ENCODE measurements at regions not wholly inside any gene's neighbourhood (a gene's known extent, or its start where the extent isn't known, plus 50 kb on each side); places are given as distances from the start of the nearest gene placed in this dataset.

DNA sequence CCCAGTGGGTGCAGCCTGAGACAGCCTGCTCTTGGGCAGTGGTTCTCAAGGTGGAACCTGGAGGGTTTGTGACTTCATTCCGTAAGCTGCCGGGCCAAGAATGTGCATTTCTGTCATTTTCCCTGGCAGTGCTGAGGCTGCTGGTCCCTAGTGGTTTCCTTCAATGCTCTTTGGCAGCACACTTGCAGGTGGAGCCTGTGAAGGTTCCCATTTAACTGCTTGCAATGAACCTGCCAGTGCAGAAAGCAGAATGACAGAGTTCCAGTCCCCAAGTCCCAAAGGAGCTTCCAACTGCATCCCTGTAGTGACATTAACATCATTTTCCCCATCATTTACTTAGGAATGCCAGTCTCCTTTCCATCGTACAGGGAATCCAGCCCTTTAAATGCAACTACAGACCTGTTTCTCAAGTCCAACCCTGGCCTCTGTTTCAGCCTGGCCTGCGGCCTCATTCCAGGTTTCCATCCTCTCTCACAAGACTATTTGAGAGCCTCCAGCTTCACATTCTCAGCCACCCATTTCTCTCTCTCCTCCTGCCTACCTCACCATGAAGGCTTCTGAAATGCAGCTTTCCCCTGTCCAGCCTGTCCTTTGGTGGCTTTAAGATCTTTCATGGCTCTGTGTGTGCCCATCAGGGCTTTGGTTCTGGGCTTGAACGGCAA, 149.7 kb upstream of the GGTLC1 start:
- no peak for DNase-seq (ENCODE audit: low read depth)

DNA sequence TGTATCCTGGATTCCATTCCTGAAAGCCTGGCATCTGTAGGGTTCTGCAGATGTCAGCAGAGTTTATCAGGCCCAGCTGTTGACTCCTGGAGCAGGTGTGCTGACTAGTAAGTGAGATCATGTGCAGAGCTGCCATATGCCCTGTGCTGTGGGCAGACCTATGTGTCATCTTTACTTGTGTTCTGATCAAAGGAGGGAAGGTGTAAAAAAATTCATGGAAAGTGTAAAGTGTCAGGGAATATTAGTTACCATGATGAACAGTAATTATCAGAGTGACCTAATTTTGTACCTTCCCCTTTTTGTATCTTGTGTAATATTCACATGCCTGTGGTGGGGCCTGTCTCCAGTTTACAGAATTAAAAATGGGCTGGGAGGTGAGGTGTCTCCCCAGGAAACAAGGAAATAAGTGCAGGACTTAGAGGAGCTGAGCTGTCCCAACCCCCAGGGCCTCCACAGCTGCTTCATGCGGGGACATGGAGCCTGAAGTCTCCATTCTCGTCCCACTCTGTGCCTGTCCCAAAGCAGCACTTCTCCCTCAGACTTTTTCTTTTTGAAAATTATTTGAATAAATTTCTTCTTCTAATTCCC, 148.2 kb upstream of the GGTLC1 start:
- no peak for DNase-seq (ENCODE audit: low read depth)

DNA sequence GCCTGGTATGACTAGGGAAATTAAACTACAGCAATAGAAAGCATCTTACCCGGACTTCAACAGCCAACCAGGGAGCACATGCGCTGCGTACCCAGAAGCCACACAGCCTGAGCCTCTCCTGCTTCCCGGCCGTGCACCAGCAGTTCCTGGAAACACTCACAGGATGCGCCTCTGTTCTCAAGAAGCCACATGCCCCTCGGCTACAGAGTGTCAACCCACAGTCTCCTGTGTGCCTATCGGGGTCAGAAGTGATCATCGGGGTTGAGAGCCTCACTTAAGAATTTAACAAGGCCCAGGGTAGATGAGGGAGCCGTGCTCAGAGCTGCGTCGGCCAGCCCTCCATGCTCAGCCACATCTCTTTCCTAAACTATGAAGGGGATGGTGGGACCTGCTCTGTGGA, 147.2 kb upstream of the GGTLC1 start:
- DNase-seq (ENCODE audit: low read depth): no peak

DNA sequence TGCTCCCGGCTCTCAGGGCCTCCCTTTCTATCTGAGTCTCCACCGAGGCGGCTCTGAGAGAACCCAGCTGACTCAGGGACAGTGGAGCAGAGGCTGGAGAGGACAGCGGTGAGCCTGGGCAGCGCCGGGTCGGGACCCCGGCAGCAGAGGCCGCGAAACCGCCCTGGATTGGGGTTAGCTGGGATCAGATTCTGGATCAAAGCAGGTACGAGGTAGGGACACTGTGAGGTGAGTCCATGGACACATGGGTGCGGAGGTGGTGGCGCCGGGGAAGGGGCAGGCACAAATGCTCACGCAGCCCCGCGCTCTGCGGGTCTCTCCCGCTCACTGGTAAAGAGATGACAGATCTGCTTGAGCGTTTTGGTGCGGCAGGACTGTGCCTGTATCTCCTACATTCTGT, 146.4 kb upstream of the GGTLC1 start:
- DNase-seq (ENCODE audit: low read depth): no peak

GRCh38 chr20:24134284-24134683, 145.7 kb upstream of the GGTLC1 start:
- no peak for DNase-seq (ENCODE audit: low read depth)

- no peak for DNase-seq (ENCODE audit: low read depth)
Observed at GRCh38 chr20:24132246-24132645, 143.7 kb upstream of the GGTLC1 start.

DNA sequence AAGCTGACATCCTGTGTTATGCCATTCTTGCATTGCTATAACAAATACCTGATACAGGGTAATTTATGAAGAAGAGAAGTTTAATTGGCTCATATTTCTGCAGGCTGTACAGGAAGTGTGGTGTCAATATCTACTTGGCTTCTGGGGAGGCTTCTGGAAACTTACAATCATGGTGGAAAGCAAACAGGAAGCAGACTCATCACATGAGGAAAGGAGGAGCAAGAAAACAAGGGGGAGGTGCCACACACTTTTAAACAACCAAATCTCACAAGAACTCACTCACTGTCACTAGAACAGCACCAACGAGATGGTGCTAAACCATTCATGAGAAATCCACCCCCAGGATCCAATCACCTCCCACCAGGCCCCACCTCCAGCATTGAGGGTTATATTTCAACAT, 143.1 kb upstream of the GGTLC1 start:
- no peak for DNase-seq (ENCODE audit: low read depth)

GRCh38 chr20:24131281-24131680, 142.7 kb upstream of the GGTLC1 start:
- DNase-seq (ENCODE audit: low read depth): no peak

GRCh38 chr20:24129641-24130040, 141.1 kb upstream of the GGTLC1 start:
- DNase-seq (ENCODE audit: low read depth): no peak

- DNase-seq (ENCODE audit: low read depth): no peak
Observed at GRCh38 chr20:24124951-24125650, 136.5 kb upstream of the GGTLC1 start.

GRCh38 chr20:24124003-24124402, 135.4 kb upstream of the GGTLC1 start:
- DNase-seq (ENCODE audit: low read depth): no peak

GRCh38 chr20:24118441-24119175, 130.0 kb upstream of the GGTLC1 start:
- no peak for DNase-seq (ENCODE audit: low read depth)

DNA sequence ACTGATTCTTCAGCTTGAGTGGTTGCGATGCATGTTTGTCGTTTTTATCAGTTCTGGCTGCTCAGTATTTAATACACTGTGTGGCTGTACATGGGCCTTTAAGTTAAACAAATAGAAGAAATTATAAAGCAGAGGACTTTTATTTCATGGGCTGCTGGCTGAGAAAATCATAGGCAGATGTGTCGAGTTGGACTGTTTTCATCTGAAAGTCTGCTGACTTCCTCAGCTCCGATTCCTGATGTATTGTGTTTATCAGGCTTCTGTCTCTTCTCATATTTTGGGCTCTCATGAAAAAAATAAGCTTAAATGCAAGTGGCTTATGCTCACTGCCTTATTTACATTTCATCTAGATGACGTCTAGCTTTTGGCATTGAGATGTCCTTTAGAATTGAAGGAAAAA, 129.5 kb upstream of the GGTLC1 start:
- no peak for DNase-seq (ENCODE audit: low read depth)

DNA sequence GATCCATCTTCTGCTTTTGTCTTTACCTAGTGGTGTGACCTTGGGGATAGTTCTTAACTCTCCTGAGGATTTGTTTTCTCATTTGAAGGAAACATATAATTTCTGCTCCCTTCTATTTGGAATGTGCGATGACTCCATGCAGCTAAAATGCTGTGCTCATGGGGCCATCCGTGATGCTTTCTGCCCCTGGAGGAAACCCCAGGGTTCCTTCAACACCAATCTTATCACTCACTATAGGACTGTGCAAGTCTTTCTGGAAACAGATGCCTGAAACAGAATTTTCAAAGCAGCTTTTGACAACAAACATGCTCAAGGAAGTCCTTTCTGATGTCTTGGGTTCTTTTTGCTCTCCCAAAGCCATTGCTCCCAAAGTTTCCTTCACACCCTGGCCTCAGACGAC, 128.8 kb upstream of the GGTLC1 start:
- DNase-seq (ENCODE audit: low read depth): no peak

- no peak for DNase-seq (ENCODE audit: low read depth)
Observed at GRCh38 chr20:24116611-24117010, 128.0 kb upstream of the GGTLC1 start.

DNA sequence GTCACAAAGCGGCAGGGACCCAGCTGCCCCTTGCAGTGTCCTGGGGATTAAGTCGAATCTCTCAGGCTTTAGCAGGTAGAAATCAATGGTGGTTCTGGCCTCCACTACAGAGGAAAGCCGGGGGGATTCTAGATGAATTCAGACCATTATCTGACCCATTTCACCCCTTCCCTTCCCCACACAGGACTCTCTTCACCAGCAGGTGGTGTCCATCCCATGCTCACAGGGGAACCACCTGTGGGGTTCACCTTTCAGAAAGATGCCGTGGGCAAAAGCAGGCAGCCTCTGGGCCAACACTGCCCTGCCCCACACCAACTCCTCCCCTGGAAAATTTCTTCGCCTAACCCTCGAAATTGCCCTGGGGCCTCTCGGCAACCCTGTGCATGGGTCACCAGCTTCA, 123.8 kb upstream of the GGTLC1 start:
- DNase-seq (ENCODE audit: low read depth): no peak

GRCh38 chr20:24111858-24112257, 123.3 kb upstream of the GGTLC1 start:
- no peak for DNase-seq (ENCODE audit: low read depth)

DNA sequence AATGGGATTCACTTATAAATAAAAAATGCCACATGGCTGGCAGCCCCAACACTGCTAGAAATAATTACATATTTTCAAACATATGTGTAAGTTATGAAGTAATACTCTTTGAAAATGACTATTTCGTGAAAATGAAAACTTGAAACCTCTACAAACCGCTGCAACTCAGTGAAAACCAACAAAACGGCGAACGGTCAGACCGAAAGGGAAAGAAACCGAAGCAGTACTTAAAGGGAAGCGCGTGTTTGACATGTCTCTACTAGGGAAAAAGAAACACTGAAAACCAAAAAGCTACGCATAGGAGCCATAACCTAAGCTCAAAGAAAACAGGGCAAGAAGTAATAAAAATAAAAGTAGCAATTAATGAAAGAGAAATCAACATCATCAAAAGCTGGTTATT, 121.0 kb upstream of the GGTLC1 start:
- DNase-seq (ENCODE audit: low read depth): no peak

GRCh38 chr20:24109008-24109407, 120.4 kb upstream of the GGTLC1 start:
- no peak for DNase-seq (ENCODE audit: low read depth)

- DNase-seq (ENCODE audit: low read depth): no peak
Observed at GRCh38 chr20:24108581-24108980, 120.0 kb upstream of the GGTLC1 start.

- no peak for DNase-seq (ENCODE audit: low read depth)
Observed at GRCh38 chr20:24106801-24107445, 118.3 kb upstream of the GGTLC1 start.

DNA sequence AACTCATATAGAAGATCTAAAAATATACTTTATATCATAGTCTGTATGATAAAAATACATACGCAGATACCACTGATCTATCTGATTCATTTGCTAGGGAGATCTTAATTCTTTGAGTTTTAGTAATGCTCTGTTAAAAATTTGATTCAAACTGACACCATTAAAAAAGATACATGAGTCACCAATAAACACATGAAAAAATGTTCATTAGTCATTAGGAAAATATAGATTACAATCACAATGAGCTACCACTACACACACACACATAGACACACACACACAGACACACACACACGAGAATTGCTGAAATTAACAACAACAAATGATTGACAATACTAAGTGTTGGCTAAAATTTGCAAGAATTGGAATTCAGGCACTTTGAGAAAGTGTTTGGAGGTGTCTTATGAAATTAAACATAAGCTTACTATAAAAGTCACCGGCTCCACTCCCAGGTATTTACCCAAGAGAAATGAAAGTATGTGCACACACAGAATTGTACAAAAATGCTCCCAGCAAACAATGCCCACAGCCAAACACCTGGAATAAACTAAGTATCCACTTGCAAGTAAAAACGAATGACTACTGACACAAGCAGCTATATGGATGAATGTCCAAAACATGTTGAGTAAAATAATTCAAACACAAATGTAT, 117.7 kb upstream of the GGTLC1 start:
- DNase-seq (ENCODE audit: low read depth): no peak

All from GM04504 (cell line).